Kidney (tissue), 13 donors: ENCODE measurements at regions not wholly inside any gene's neighbourhood (a gene's known extent, or its start where the extent isn't known, plus 50 kb on each side); places are given as distances from the start of the nearest gene placed in this dataset.

Experiments
- DNase-seq, 5 donors: peaks; one replicate each; pipeline ENCODE4 v3.0.0-alpha.2; 2013 to 2020
- FAIRE-seq: peaks from 2 replicates; lab custom pipeline; 2012; peaks lifted over from hg19 to GRCh38; lab: Jason Lieb, UNC
- H3K27ac ChIP-seq, 2 donors: one replicate each; pipeline ENCODE4 v1.7.0; 2013; ENCODE audit warnings: low read depth in 2 of 2, low read length in 2 of 2, inconsistent platforms in 1 of 2
- H3K27me3 ChIP-seq: one replicate; pipeline ENCODE4 v1.7.1; 2013; ENCODE audit warnings: low read length, inconsistent platforms; ENCODE audit not compliant: control insufficient read depth, insufficient read depth
- H3K36me3 ChIP-seq, 3 donors: one replicate each; pipeline versions ENCODE4 v1.7.0 to v1.7.1; 2013; ENCODE audit warnings: low read length in 3 of 3, control low read depth in 1 of 3, inconsistent platforms in 1 of 3; ENCODE audit not compliant: insufficient read depth in 3 of 3, control insufficient read depth in 2 of 3
- H3K4me1 ChIP-seq, 3 donors: one replicate each; pipeline versions ENCODE4 v1.7.0 to v1.7.1; 2013; ENCODE audit warnings: low read length in 3 of 3, inconsistent platforms in 1 of 3, low read depth in 1 of 3; ENCODE audit not compliant: control insufficient read depth in 2 of 3, insufficient read depth in 2 of 3
- H3K4me3 ChIP-seq, 3 donors: one replicate each; pipeline versions ENCODE4 v1.7.0 to v1.8.1; 2013; ENCODE audit warnings: low read length in 3 of 3, control low read depth in 1 of 3, inconsistent platforms in 1 of 3
- H3K9ac ChIP-seq, 3 donors: one replicate each; pipeline versions ENCODE4 v1.7.0 to v1.7.1; 2013; ENCODE audit warnings: low read length in 3 of 3, control low read depth in 1 of 3, inconsistent platforms in 1 of 3
- H3K9me3 ChIP-seq, 3 donors: one replicate each; pipeline versions ENCODE4 v1.7.0 to v1.7.1; 2013; ENCODE audit warnings: low read length in 3 of 3, control low read depth in 1 of 3, inconsistent platforms in 1 of 3; ENCODE audit not compliant: control insufficient read depth in 2 of 3, insufficient read depth in 1 of 3
- intact Hi-C: fragments of 100-400 bp; cut with DNase I; formaldehyde crosslinking; loops from one replicate; pipeline ENCODE4 v1.11.1; 2022
- TF ChIP-seq, protein P1 (sequence below): IDR thresholded peaks from 3 replicates; pipeline ENCODE4 v1.5.1; 2012; ENCODE audit warnings: mild to moderate bottlenecking, moderate library complexity, borderline replicate concordance; ENCODE audit not compliant: insufficient read depth; ENCODE audit errors: extremely low read depth
- donor health status: control.
- donor health status: control.
- donor health status: control.
- donor health status: control.
- donor health status: control.
- donor health status: DM: yes; HTN: yes; CAD: no.
- donor health status: Normal renal cell carcinoma (clear cell type).

DNA sequence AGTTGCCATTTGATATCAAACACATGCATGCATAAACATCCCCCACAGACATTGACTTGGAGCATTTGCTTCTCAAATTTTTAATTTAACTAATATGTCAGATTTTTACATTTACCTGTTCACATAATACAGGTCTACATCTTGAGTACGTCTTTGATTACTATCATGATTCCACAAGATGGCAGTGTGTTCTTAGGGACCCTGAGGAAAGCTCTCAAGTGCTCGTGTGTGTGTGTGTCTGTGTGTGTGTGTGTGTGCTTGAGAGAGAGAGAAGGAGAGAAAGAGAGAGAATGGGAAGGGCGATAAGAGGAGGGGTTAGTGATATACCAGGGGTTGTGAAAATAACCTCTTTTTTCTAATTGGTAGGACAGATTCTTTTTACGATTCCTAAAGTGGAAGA is 167.1 kb upstream of the OR4E1 start:
- intact Hi-C loops = no loop called here
- H3K4me3 ChIP-seq = no peak overlapping the region
- H3K4me1 ChIP-seq = no peaks in the 10 kb centered on the region
- DNase-seq (no peak), FAIRE-seq (no peak)
- no peak overlapping the region for H3K9ac ChIP-seq
- no peaks in the 10 kb centered on the region for H3K36me3 ChIP-seq
- TF ChIP-seq, protein P1, sequence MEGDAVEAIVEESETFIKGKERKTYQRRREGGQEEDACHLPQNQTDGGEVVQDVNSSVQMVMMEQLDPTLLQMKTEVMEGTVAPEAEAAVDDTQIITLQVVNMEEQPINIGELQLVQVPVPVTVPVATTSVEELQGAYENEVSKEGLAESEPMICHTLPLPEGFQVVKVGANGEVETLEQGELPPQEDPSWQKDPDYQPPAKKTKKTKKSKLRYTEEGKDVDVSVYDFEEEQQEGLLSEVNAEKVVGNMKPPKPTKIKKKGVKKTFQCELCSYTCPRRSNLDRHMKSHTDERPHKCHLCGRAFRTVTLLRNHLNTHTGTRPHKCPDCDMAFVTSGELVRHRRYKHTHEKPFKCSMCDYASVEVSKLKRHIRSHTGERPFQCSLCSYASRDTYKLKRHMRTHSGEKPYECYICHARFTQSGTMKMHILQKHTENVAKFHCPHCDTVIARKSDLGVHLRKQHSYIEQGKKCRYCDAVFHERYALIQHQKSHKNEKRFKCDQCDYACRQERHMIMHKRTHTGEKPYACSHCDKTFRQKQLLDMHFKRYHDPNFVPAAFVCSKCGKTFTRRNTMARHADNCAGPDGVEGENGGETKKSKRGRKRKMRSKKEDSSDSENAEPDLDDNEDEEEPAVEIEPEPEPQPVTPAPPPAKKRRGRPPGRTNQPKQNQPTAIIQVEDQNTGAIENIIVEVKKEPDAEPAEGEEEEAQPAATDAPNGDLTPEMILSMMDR = no peak
- no peaks in the 10 kb centered on the region for H3K9me3 ChIP-seq
- no peak overlapping the region for H3K27ac ChIP-seq
- no peaks in the 10 kb centered on the region for H3K27me3 ChIP-seq

DNA sequence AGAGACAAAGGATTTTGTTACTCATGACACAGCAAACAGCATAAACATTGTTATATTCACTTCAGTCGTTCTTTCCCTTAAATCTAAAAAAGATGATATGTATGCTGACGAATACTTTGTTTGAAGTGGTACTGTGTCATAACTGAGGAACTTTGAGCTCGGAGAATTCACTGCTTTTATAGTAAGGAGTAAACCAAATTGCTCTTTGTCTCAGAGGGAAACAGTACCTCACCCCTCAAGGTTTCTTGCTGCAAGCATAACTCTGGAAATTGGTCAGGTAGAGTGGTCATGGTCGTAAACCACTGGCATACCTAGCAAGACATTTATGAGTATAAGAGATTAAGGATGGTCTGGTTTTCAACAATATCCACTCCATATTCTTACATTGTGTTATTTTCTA is 160.2 kb upstream of the OR4E1 start:
- FAIRE-seq = no peak
- intact Hi-C loops = no loop called here
- TF ChIP-seq, protein P1 = no peak

DNA sequence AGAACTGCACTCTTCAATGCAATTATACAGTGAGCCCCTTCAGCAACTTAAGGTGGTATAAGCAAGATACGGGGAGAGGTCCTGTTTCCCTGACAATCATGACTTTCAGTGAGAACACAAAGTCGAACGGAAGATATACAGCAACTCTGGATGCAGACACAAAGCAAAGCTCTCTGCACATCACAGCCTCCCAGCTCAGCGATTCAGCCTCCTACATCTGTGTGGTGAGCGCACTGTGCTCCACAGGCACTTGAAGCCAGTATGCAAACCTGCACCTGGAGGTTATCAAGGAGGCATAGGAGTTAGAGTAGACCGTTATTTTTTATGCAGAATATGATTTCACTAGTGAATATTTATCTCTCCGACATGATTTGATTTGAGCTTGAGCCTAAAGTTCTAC is 152.2 kb upstream of the OR4E1 start:
- Histone ChIP-seq H3K27me3 (no peaks in the 10 kb centered on the region), H3K4me1 (no peaks in the 10 kb centered on the region), H3K4me3 (no peak overlapping the region), H3K9ac (no peak overlapping the region), H3K36me3 (no peaks in the 10 kb centered on the region), H3K9me3 (peaks cover 0 to 2% (median 0%) of the 10 kb centered on the region in 3 donors), H3K27ac (no peak overlapping the region)
- TF ChIP-seq, protein P1 = no peak
- DNase-seq (no peak), FAIRE-seq (no peak)
- intact Hi-C loops = no loop called here

More for the DNA sequence above, 160.2 kb upstream of the OR4E1 start:
- Histone ChIP-seq H3K4me3 (no peak overlapping the region), H3K9ac (no peak overlapping the region), H3K9me3 (peaks cover 0 to 2% (median 0%) of the 10 kb centered on the region in 3 donors), H3K27me3 (no peaks in the 10 kb centered on the region), H3K4me1 (no peaks in the 10 kb centered on the region), H3K36me3 (no peaks in the 10 kb centered on the region), H3K27ac (no peak overlapping the region)
- no peak for DNase-seq

DNA sequence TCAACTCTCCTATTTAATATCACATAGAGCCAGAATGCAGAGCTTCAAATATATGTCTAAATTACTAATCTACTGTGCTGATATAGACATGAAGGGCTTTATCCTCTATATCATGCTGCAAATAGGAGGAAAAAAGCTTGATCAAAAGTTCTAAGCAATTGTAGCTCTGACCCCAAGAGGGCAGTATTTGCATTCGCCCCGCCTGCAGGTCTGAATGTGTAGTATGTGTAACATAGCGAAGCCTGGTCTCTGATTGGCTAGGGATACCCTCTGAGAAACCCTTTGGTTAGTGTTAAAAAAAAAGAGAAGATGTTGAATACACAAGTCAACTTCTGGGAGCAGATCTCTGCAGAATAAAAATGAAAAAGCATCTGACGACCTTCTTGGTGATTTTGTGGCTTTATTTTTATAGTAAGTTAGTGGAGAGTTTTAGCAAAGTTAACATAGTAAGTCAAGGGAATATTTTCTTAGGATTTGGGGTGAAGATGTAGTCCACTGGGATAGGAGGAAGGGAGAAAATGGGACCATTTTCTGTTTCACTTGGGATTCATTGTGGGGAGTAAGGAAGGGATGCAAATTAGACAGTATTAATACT is 151.6 kb upstream of the OR4E1 start:
- Histone ChIP-seq H3K9ac (no peak overlapping the region), H3K27me3 (no peaks in the 10 kb centered on the region), H3K4me1 (no peaks in the 10 kb centered on the region), H3K4me3 (no peak overlapping the region), H3K9me3 (no peaks in the 10 kb centered on the region), H3K27ac (no peak overlapping the region), H3K36me3 (no peaks in the 10 kb centered on the region)
- intact Hi-C loops = no loop called here
- TF ChIP-seq, protein P1 = no peak
- DNase-seq = peak in 2 of 5 donors; percentile 3 to 13
- no peak for FAIRE-seq
